ENCODE measurements at regions not wholly inside any gene's neighbourhood (a gene's known extent, or its start where the extent isn't known, plus 50 kb on each side); places are given as distances from the start of the nearest gene placed in this dataset.

GRCh38 chr2:120410487-120410886 lies 64.6 kb downstream of the INHBB start:
- TF ChIP-seq EZH2 (IDR thresholded peaks at IDR 0.05): no peak
- TF ChIP-seq CTCF (IDR thresholded peaks at IDR 0.05): no peak
